GM12878 (cell line): ENCODE measurements at regions not wholly inside any gene's neighbourhood (a gene's known extent, or its start where the extent isn't known, plus 50 kb on each side); places are given as distances from the start of the nearest gene placed in this dataset.

ENCODE experiments used
- BRCA1 ChIP-seq: IDR thresholded peaks from 2 replicates; pipeline ENCODE4 v1.6.1; 2011; ENCODE audit warnings: low read depth, low read length, improper control_type of control experiment
- CREB1 ChIP-seq: IDR thresholded peaks from 2 replicates; pipeline ENCODE4 v1.6.1; 2012; ENCODE audit warnings: low read depth, mild to moderate bottlenecking, inconsistent platforms
- CREM ChIP-seq: IDR thresholded peaks from 2 replicates; pipeline ENCODE4 v1.6.1; 2014; ENCODE audit warnings: antibody characterized with exemption, low read depth
- KDM1A ChIP-seq: fragments of 200-600 bp; sonication (generic); IDR thresholded peaks from 2 replicates; pipeline ENCODE4 v1.6.1; 2016; ENCODE audit warnings: borderline replicate concordance
- NRF1 ChIP-seq: conservative IDR thresholded peaks from 2 replicates; pipeline ENCODE4 v1.6.1; 2011; ENCODE audit warnings: mild to moderate bottlenecking, low read depth, low read length, improper control_type of control experiment
- SIN3A ChIP-seq: IDR thresholded peaks from 2 replicates; pipeline ENCODE4 v1.6.1; 2012; ENCODE audit warnings: low read depth, low read length, improper control_type of control experiment
- SMC3 ChIP-seq: IDR thresholded peaks from 2 replicates; pipeline ENCODE4 v1.6.1; 2011; ENCODE audit warnings: low read length, improper control_type of control experiment, borderline replicate concordance
- SRF ChIP-seq, 2 experiments: IDR thresholded peaks; 2 replicates each; pipeline ENCODE4 v1.6.1; 2011; ENCODE audit warnings: low read depth in 2 of 2, low read length in 2 of 2, mild to moderate bottlenecking in 1 of 2, moderate library complexity in 1 of 2
- TAF1 ChIP-seq: IDR thresholded peaks from 2 replicates; pipeline ENCODE4 v1.6.1; 2011; ENCODE audit warnings: mild to moderate bottlenecking, low read depth, low read length, borderline replicate concordance
- TF ChIP-seq, protein P1 (sequence below), 3 experiments: IDR thresholded peaks in 2 of 3; conservative IDR thresholded peaks in 1 of 3; 2 replicates each; pipeline ENCODE4 v1.5.1; 2011; ENCODE audit warnings: low read depth in 3 of 3, low read length in 3 of 3, mild to moderate bottlenecking in 3 of 3, control low read depth in 2 of 3, moderate library complexity in 2 of 3, inconsistent platforms in 1 of 3, mixed read lengths in 1 of 3; ENCODE audit not compliant: control insufficient read depth in 2 of 3, insufficient read depth in 1 of 3; ENCODE audit errors: extremely low read depth in 1 of 3
- TF ChIP-seq, protein P2 (sequence below): fragments of 450-650 bp; IDR thresholded peaks from 2 replicates; pipeline ENCODE4 v1.6.1; 2017; ENCODE audit warnings: antibody characterized with exemption, mild to moderate bottlenecking, moderate library complexity

DNA sequence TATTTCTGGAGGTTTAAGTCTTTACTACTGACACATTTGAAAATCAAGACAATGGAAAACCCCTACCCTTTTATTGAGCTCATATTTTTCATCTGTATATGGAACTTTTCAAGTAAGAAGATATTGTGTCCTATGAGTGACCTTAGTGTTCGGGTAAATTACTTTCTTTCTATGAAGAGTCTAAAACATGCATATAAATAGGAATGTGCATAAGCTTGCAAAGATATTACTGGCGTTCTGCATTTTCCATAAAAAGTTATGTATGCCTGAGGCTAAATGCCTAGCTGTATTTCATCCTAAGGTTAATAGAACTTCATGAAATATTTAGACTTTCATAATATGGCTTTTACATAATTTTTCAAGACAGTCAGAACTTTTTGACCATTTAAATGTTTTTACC, 495.8 kb upstream of the ADAMTS5 start:
- no peak for TF ChIP-seq SRF (IDR thresholded peaks at IDR 0.05; ENCODE audit: low read depth in 2 of 2, low read length in 2 of 2)
- no peak for TF ChIP-seq SMC3
- TF ChIP-seq, protein P1, sequence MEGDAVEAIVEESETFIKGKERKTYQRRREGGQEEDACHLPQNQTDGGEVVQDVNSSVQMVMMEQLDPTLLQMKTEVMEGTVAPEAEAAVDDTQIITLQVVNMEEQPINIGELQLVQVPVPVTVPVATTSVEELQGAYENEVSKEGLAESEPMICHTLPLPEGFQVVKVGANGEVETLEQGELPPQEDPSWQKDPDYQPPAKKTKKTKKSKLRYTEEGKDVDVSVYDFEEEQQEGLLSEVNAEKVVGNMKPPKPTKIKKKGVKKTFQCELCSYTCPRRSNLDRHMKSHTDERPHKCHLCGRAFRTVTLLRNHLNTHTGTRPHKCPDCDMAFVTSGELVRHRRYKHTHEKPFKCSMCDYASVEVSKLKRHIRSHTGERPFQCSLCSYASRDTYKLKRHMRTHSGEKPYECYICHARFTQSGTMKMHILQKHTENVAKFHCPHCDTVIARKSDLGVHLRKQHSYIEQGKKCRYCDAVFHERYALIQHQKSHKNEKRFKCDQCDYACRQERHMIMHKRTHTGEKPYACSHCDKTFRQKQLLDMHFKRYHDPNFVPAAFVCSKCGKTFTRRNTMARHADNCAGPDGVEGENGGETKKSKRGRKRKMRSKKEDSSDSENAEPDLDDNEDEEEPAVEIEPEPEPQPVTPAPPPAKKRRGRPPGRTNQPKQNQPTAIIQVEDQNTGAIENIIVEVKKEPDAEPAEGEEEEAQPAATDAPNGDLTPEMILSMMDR (IDR thresholded peaks at IDR 0.05 in 2 of 3, conservative IDR thresholded peaks at IDR 0.05 in 1 of 3; ENCODE audit: control insufficient read depth in 2 of 3, extremely low read depth in 1 of 3, insufficient read depth in 1 of 3, low read depth in 3 of 3, low read length in 3 of 3): no peak
- no peak for TF ChIP-seq KDM1A
- TF ChIP-seq TAF1: no peak
- TF ChIP-seq CREM: no peak
- TF ChIP-seq NRF1: no peak
- TF ChIP-seq, protein P2, sequence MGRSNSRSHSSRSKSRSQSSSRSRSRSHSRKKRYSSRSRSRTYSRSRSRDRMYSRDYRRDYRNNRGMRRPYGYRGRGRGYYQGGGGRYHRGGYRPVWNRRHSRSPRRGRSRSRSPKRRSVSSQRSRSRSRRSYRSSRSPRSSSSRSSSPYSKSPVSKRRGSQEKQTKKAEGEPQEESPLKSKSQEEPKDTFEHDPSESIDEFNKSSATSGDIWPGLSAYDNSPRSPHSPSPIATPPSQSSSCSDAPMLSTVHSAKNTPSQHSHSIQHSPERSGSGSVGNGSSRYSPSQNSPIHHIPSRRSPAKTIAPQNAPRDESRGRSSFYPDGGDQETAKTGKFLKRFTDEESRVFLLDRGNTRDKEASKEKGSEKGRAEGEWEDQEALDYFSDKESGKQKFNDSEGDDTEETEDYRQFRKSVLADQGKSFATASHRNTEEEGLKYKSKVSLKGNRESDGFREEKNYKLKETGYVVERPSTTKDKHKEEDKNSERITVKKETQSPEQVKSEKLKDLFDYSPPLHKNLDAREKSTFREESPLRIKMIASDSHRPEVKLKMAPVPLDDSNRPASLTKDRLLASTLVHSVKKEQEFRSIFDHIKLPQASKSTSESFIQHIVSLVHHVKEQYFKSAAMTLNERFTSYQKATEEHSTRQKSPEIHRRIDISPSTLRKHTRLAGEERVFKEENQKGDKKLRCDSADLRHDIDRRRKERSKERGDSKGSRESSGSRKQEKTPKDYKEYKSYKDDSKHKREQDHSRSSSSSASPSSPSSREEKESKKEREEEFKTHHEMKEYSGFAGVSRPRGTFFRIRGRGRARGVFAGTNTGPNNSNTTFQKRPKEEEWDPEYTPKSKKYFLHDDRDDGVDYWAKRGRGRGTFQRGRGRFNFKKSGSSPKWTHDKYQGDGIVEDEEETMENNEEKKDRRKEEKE: no peak
- TF ChIP-seq SIN3A: no peak
- TF ChIP-seq CREB1: no peak
- no peak for TF ChIP-seq BRCA1
